ENCODE measurements at regions not wholly inside any gene's neighbourhood (a gene's known extent, or its start where the extent isn't known, plus 50 kb on each side); places are given as distances from the start of the nearest gene placed in this dataset.

GRCh38 chr2:138122891-138123290, 158.6 kb downstream of the HNMT start:
- no peaks in the 10 kb centered on the region for H3K4me1 ChIP-seq
- TF ChIP-seq CTCF (IDR thresholded peaks at IDR 0.05) (no peak), POLR2A (IDR thresholded peaks at IDR 0.05) (no peak)
- no peak overlapping the region for H3K27ac ChIP-seq
- DNase-seq: no peak
- no peaks in the 10 kb centered on the region for H3K36me3 ChIP-seq
- H3K4me3 ChIP-seq: no peak overlapping the region
- H3K9me3 ChIP-seq: no peaks in the 10 kb centered on the region
- H3K27me3 ChIP-seq: no peaks in the 10 kb centered on the region

GRCh38 chr2:138123741-138124140, 159.5 kb downstream of the HNMT start:
- no peaks in the 10 kb centered on the region for H3K4me1 ChIP-seq
- H3K9me3 ChIP-seq: no peaks in the 10 kb centered on the region
- no peaks in the 10 kb centered on the region for H3K27me3 ChIP-seq
- no peak for TF ChIP-seq POLR2A (IDR thresholded peaks at IDR 0.05)
- TF ChIP-seq CTCF (IDR thresholded peaks at IDR 0.05): no peak
- H3K36me3 ChIP-seq: no peaks in the 10 kb centered on the region
- no peak overlapping the region for H3K27ac ChIP-seq
- DNase-seq: no peak
- H3K4me3 ChIP-seq: no peak overlapping the region

GRCh38 chr2:138124521-138124920, 160.2 kb downstream of the HNMT start:
- TF ChIP-seq CTCF (IDR thresholded peaks at IDR 0.05) (no peak), POLR2A (IDR thresholded peaks at IDR 0.05) (no peak)
- Histone ChIP-seq H3K27me3 (no peaks in the 10 kb centered on the region), H3K9me3 (no peaks in the 10 kb centered on the region), H3K4me3 (no peak overlapping the region), H3K36me3 (no peaks in the 10 kb centered on the region), H3K4me1 (no peaks in the 10 kb centered on the region), H3K27ac (no peak overlapping the region)
- no peak for DNase-seq

- no peak for DNase-seq
- no peaks in the 10 kb centered on the region for H3K36me3 ChIP-seq
- H3K27me3 ChIP-seq: no peaks in the 10 kb centered on the region
- no peaks in the 10 kb centered on the region for H3K9me3 ChIP-seq
- no peak overlapping the region for H3K4me3 ChIP-seq
- no peak overlapping the region for H3K27ac ChIP-seq
- H3K4me1 ChIP-seq: no peaks in the 10 kb centered on the region
- no peak for TF ChIP-seq CTCF (IDR thresholded peaks at IDR 0.05)
- no peak for TF ChIP-seq POLR2A (IDR thresholded peaks at IDR 0.05)
These were observed 161.3 kb downstream of the HNMT start for GRCh38 chr2:138125306-138126288.

GRCh38 chr2:138132108-138132507, 167.8 kb downstream of the HNMT start:
- no peak for TF ChIP-seq CTCF (IDR thresholded peaks at IDR 0.05)
- TF ChIP-seq POLR2A (IDR thresholded peaks at IDR 0.05): no peak
- Histone ChIP-seq H3K27ac (no peak overlapping the region), H3K9me3 (no peaks in the 10 kb centered on the region), H3K4me1 (no peaks in the 10 kb centered on the region), H3K4me3 (no peak overlapping the region), H3K36me3 (no peaks in the 10 kb centered on the region), H3K27me3 (no peaks in the 10 kb centered on the region)
- no peak for DNase-seq

Data from Peyer's patch (tissue), 4 donors.